GM12878 (cell line): ENCODE measurements at regions not wholly inside any gene's neighbourhood (a gene's known extent, or its start where the extent isn't known, plus 50 kb on each side); places are given as distances from the start of the nearest gene placed in this dataset.

ENCODE experiments used
- ATAC-seq: fragments of 200-7000 bp; cut with Tn5 transposase; 3 replicates; pipeline ENCODE4 v1.9.1; 2020; ENCODE audit warnings: mild to moderate bottlenecking, moderate library complexity
- BruUV-seq: library from RNA; stranded (reverse); fragments of 400-500 nt; replicated peaks from 2 replicates; lab custom pipeline; 2021; lab: Mats Ljungman, UMichigan
- CTCF ChIA-PET: fragments of 300-600 bp; sonication (Branson Sonifier 250); formaldehyde crosslinking; extraction: SDS; loops from one replicate; lab custom pipeline; 2021; ENCODE audit warnings: inconsistent platforms; lab: Yijun Ruan, JAX
- POLR2A ChIA-PET: fragments of 350-600 bp; formaldehyde crosslinking; extraction: SDS; loops from one replicate; lab custom pipeline; 2021; ENCODE audit warnings: inconsistent platforms; lab: Charles Lee
- RAD21 ChIA-PET: fragments of 300-600 bp; sonication (Branson Sonifier 250); formaldehyde crosslinking; loops from one replicate; lab custom pipeline; 2023; ENCODE audit warnings: antibody characterized with exemption; ENCODE audit not compliant: unreplicated experiment; lab: Charles Lee
- SMC1A ChIA-PET: fragments of 300-600 bp; sonication (Branson Sonifier 250); formaldehyde crosslinking; loops from one replicate; lab custom pipeline; 2023; ENCODE audit not compliant: unreplicated experiment, uncharacterized antibody; lab: Charles Lee
- DNase-seq: peaks from one replicate; pipeline ENCODE4 v3.0.0-alpha.2; 2011; ENCODE audit warnings: low read depth, low spot score
- FAIRE-seq: peaks from 3 replicates; lab custom pipeline; 2011; peaks lifted over from hg19 to GRCh38; lab: Jason Lieb, UNC
- H2AFZ ChIP-seq: 2 replicates; pipeline ENCODE4 v1.6.0; 2011; ENCODE audit warnings: low read depth, low read length, control low read depth; ENCODE audit not compliant: control insufficient read depth
- H3K27ac ChIP-seq: 2 replicates; pipeline ENCODE4 v1.5.1; 2011; ENCODE audit warnings: control low read depth; ENCODE audit not compliant: control insufficient read depth, insufficient read depth
- H3K27me3 ChIP-seq, 2 experiments: replicated peaks in 1 of 2; 2 replicates each; pipeline versions ENCODE4 v1.6.0 to v1.6.1; 2011; ENCODE audit warnings: low read length in 1 of 2; ENCODE audit not compliant: control insufficient read depth in 2 of 2, insufficient read depth in 2 of 2
- H3K36me3 ChIP-seq, 2 experiments: 2 replicates each; pipeline ENCODE4 v1.5.1; 2011; ENCODE audit warnings: low read length in 1 of 2; ENCODE audit not compliant: control insufficient read depth in 2 of 2, insufficient read depth in 2 of 2
- H3K4me1 ChIP-seq: 2 replicates; pipeline ENCODE4 v1.6.1; 2011; ENCODE audit warnings: mild to moderate bottlenecking, low read length, moderate library complexity, mixed read lengths; ENCODE audit not compliant: control insufficient read depth, insufficient read depth
- H3K4me2 ChIP-seq: 2 replicates; pipeline ENCODE4 v1.6.0; 2011; ENCODE audit warnings: control low read depth; ENCODE audit not compliant: control insufficient read depth, insufficient read depth
- H3K4me3 ChIP-seq: fragments of 200-600 bp; sonication (generic); 2 replicates; pipeline ENCODE4 v1.5.1; 2016
- H3K79me2 ChIP-seq: 2 replicates; pipeline ENCODE4 v1.6.0; 2011; ENCODE audit warnings: low read length; ENCODE audit not compliant: control insufficient read depth, insufficient read depth
- H3K9ac ChIP-seq: 2 replicates; pipeline ENCODE4 v1.8.0; 2011; ENCODE audit warnings: low read length, control low read depth, mixed read lengths; ENCODE audit not compliant: control insufficient read depth, insufficient read depth
- H3K9me3 ChIP-seq: replicated peaks from 3 replicates; pipeline ENCODE4 v1.5.1; 2011; ENCODE audit warnings: mild to moderate bottlenecking, low read length; ENCODE audit not compliant: control insufficient read depth, insufficient read depth
- H4K20me1 ChIP-seq: 2 replicates; pipeline ENCODE4 v1.6.0; 2011; ENCODE audit not compliant: control insufficient read depth, insufficient read depth
- BCL11A ChIP-seq: IDR thresholded peaks from 2 replicates; pipeline ENCODE4 v1.6.1; 2011; ENCODE audit warnings: low read depth, low read length
- BMI1 ChIP-seq: fragments of 450-650 bp; IDR thresholded peaks from 2 replicates; pipeline ENCODE4 v1.6.1; 2016; ENCODE audit warnings: mild to moderate bottlenecking, moderate library complexity, borderline replicate concordance
- CEBPB ChIP-seq, 2 experiments: fragments of 150-350 bp in 1 of 2; IDR thresholded peaks; 2 replicates each; pipeline ENCODE4 v1.6.1; 2012 to 2014; ENCODE audit warnings: low read depth in 2 of 2, low read length in 2 of 2, borderline replicate concordance in 1 of 2, inconsistent platforms in 1 of 2
- EED ChIP-seq: sonication (generic); IDR thresholded peaks from 2 replicates; pipeline ENCODE4 v1.6.1; 2016; ENCODE audit warnings: antibody characterized with exemption, low read depth
- EZH2 ChIP-seq: IDR thresholded peaks from 2 replicates; pipeline ENCODE4 v1.6.1; 2012; ENCODE audit warnings: low read depth, mild to moderate bottlenecking, control low read depth, inconsistent platforms, low read length, borderline replicate concordance; ENCODE audit not compliant: control insufficient read depth
- HDGF ChIP-seq: fragments of 450-650 bp; IDR thresholded peaks from 2 replicates; pipeline ENCODE4 v1.6.1; 2016; ENCODE audit warnings: antibody characterized with exemption
- MLLT1 ChIP-seq: fragments of 450-650 bp; IDR thresholded peaks from 2 replicates; pipeline ENCODE4 v1.6.1; 2016; ENCODE audit warnings: mild to moderate bottlenecking
- NR2C1 ChIP-seq: fragments of 450-650 bp; IDR thresholded peaks from 2 replicates; pipeline ENCODE4 v1.6.1; 2017; ENCODE audit warnings: antibody characterized with exemption, mild to moderate bottlenecking, moderate library complexity
- POLR2A ChIP-seq: IDR thresholded peaks from 2 replicates; pipeline ENCODE4 v1.6.1; 2011; ENCODE audit warnings: low read depth, mild to moderate bottlenecking, low read length
- RAD51 ChIP-seq: fragments of 450-650 bp; IDR thresholded peaks from 2 replicates; pipeline ENCODE4 v1.6.1; 2016; ENCODE audit warnings: moderate library complexity, mild to moderate bottlenecking, inconsistent platforms
- SMC3 ChIP-seq: IDR thresholded peaks from 2 replicates; pipeline ENCODE4 v1.6.1; 2011; ENCODE audit warnings: low read length, improper control_type of control experiment, borderline replicate concordance
- SREBF1 ChIP-seq: IDR thresholded peaks from 2 replicates; pipeline ENCODE4 v1.6.1; 2012; ENCODE audit warnings: mild to moderate bottlenecking, low read length
- SUPT20H ChIP-seq: IDR thresholded peaks from 2 replicates; pipeline ENCODE4 v1.6.1; 2011; ENCODE audit warnings: low read depth, mild to moderate bottlenecking, low read length, moderate library complexity, borderline replicate concordance; ENCODE audit not compliant: control insufficient read depth
- TCF3 ChIP-seq: IDR thresholded peaks from 2 replicates; pipeline ENCODE4 v1.6.1; 2012; ENCODE audit warnings: low read depth, mild to moderate bottlenecking, low read length, borderline replicate concordance; ENCODE audit not compliant: insufficient read depth
- ZBED1 ChIP-seq: IDR thresholded peaks from 2 replicates; pipeline ENCODE4 v1.6.1; 2016; ENCODE audit warnings: borderline replicate concordance
- in situ Hi-C: fragments of 300-500 bp; cut with MboI; formaldehyde crosslinking; loops from 9 replicates; pipeline ENCODE4 v1.14.3; 2018; ENCODE audit warnings: mixed read lengths
- intact Hi-C: fragments of 100-400 bp; cut with micrococcal nuclease; formaldehyde crosslinking; loops from one replicate; pipeline ENCODE4 v1.14.2; 2022; ENCODE audit not compliant: unreplicated experiment
- TF ChIP-seq, protein P1 (sequence below): fragments of 450-650 bp; formaldehyde crosslinking; IDR thresholded peaks from 2 replicates; pipeline ENCODE4 v1.4.0; 2022; ENCODE audit warnings: mild to moderate bottlenecking, moderate library complexity
- TF ChIP-seq, protein P2 (sequence below): IDR thresholded peaks from 2 replicates; pipeline ENCODE4 v1.6.1; 2012; ENCODE audit warnings: improper control_type of control experiment, low read depth, low read length; ENCODE audit not compliant: insufficient replicate concordance

- no TSS peak for BruUV-seq
- no peak overlapping the region for H3K9ac ChIP-seq
- no peaks in the 10 kb centered on the region; the same call in 2 of the 3 replicates for H3K9me3 ChIP-seq
- H3K4me1 ChIP-seq: 0 out of 2 replicates have a peak, but pooled peaks cover 3% of the 10 kb centered on the region
- no peak overlapping the region for H3K4me3 ChIP-seq
- DNase-seq (no peak), FAIRE-seq (no peak), ATAC-seq (no peak)
- intact Hi-C loops: no loop called here
- no peak overlapping the region for H2AFZ ChIP-seq
- H3K27me3 ChIP-seq: no peaks in the 10 kb centered on the region
- H3K79me2 ChIP-seq: no peaks in the 10 kb centered on the region
- ChIA-PET POLR2A (no interaction called here), CTCF (interaction anchor here (1.0 to 1.1 kb wide), 2 partner anchors 12 to 320 kb away, joined by 3 to 4 read pairs; no protein-coding TSS in a partner anchor), RAD21 (no interaction called here), SMC1A (interaction anchor here (2.0 kb wide), 1 partner anchor 21 kb away, joined by 5 read pairs; no protein-coding TSS in a partner anchor)
- H4K20me1 ChIP-seq: no peaks in the 10 kb centered on the region
- H3K27ac ChIP-seq: no peak overlapping the region
- no peak overlapping the region for H3K4me2 ChIP-seq
- H3K36me3 ChIP-seq: no peaks in the 10 kb centered on the region
- in situ Hi-C loops: no loop called here
- TF ChIP-seq TCF3 (no peak), MLLT1 (no peak), SUPT20H (no peak), SMC3 (no peak), BMI1 (no peak), ZBED1 (no peak), SREBF1 (no peak), NR2C1 (no peak), HDGF (no peak), CEBPB (IDR thresholded peaks at IDR 0.05; ENCODE audit: borderline replicate concordance in 1 of 2, low read depth in 2 of 2, low read length in 2 of 2) (no peak), EED (no peak), BCL11A (no peak), POLR2A (no peak), RAD51 (no peak), EZH2 (no peak)
- TF ChIP-seq, protein P1, sequence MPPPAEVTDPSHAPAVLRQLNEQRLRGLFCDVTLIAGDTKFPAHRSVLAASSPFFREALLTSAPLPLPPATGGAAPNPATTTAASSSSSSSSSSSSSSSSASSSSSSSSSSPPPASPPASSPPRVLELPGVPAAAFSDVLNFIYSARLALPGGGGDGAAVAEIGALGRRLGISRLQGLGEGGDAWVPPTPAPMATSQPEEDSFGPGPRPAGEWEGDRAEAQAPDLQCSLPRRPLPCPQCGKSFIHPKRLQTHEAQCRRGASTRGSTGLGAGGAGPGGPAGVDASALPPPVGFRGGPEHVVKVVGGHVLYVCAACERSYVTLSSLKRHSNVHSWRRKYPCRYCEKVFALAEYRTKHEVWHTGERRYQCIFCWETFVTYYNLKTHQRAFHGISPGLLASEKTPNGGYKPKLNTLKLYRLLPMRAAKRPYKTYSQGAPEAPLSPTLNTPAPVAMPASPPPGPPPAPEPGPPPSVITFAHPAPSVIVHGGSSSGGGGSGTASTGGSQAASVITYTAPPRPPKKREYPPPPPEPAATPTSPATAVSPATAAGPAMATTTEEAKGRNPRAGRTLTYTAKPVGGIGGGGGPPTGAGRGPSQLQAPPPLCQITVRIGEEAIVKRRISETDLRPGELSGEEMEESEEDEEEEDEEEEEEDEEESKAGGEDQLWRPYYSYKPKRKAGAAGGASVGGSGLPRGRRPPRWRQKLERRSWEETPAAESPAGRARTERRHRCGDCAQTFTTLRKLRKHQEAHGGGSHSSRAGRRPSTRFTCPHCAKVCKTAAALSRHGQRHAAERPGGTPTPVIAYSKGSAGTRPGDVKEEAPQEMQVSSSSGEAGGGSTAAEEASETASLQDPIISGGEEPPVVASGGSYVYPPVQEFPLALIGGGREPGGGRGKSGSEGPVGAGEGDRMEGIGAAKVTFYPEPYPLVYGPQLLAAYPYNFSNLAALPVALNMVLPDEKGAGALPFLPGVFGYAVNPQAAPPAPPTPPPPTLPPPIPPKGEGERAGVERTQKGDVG: no peak
- TF ChIP-seq, protein P2, sequence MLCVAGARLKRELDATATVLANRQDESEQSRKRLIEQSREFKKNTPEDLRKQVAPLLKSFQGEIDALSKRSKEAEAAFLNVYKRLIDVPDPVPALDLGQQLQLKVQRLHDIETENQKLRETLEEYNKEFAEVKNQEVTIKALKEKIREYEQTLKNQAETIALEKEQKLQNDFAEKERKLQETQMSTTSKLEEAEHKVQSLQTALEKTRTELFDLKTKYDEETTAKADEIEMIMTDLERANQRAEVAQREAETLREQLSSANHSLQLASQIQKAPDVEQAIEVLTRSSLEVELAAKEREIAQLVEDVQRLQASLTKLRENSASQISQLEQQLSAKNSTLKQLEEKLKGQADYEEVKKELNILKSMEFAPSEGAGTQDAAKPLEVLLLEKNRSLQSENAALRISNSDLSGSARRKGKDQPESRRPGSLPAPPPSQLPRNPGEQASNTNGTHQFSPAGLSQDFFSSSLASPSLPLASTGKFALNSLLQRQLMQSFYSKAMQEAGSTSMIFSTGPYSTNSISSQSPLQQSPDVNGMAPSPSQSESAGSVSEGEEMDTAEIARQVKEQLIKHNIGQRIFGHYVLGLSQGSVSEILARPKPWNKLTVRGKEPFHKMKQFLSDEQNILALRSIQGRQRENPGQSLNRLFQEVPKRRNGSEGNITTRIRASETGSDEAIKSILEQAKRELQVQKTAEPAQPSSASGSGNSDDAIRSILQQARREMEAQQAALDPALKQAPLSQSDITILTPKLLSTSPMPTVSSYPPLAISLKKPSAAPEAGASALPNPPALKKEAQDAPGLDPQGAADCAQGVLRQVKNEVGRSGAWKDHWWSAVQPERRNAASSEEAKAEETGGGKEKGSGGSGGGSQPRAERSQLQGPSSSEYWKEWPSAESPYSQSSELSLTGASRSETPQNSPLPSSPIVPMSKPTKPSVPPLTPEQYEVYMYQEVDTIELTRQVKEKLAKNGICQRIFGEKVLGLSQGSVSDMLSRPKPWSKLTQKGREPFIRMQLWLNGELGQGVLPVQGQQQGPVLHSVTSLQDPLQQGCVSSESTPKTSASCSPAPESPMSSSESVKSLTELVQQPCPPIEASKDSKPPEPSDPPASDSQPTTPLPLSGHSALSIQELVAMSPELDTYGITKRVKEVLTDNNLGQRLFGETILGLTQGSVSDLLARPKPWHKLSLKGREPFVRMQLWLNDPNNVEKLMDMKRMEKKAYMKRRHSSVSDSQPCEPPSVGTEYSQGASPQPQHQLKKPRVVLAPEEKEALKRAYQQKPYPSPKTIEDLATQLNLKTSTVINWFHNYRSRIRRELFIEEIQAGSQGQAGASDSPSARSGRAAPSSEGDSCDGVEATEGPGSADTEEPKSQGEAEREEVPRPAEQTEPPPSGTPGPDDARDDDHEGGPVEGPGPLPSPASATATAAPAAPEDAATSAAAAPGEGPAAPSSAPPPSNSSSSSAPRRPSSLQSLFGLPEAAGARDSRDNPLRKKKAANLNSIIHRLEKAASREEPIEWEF: no peak
Observed at GRCh38 chr7:106487892-106488291, 173.1 kb downstream of the CCDC71L start.
